HEK293T (cell line): ENCODE measurements at regions not wholly inside any gene's neighbourhood (a gene's known extent, or its start where the extent isn't known, plus 50 kb on each side); places are given as distances from the start of the nearest gene placed in this dataset.

Experiments used
- CTCF ChIA-PET: fragments of 350-600 bp; formaldehyde crosslinking; extraction: SDS; loops from one replicate; lab custom pipeline; 2021; ENCODE audit warnings: antibody characterized with exemption, inconsistent platforms; lab: Yijun Ruan, JAX
- POLR2A ChIA-PET: fragments of 350-600 bp; formaldehyde crosslinking; extraction: SDS; loops from one replicate; lab custom pipeline; 2020; ENCODE audit warnings: antibody characterized with exemption, inconsistent platforms; lab: Yijun Ruan, JAX
- DNase-seq: peaks from one replicate; pipeline ENCODE4 v3.0.0; 2012; ENCODE audit warnings: mixed read lengths; ENCODE audit errors: extremely low spot score
- ARNT ChIP-seq: fragments of 450-650 bp; IDR thresholded peaks from 2 replicates; pipeline ENCODE4 v1.6.1; 2017; ENCODE audit warnings: mild to moderate bottlenecking
- BHLHE40 ChIP-seq: fragments of 450-650 bp; IDR thresholded peaks from 2 replicates; pipeline ENCODE4 v1.6.1; 2016; ENCODE audit warnings: mild to moderate bottlenecking, moderate library complexity, borderline replicate concordance
- CTBP1 ChIP-seq: fragments of 450-650 bp; IDR thresholded peaks from 2 replicates; pipeline ENCODE4 v1.6.1; 2016; ENCODE audit warnings: borderline replicate concordance
- ELF4 ChIP-seq: fragments of 450-650 bp; IDR thresholded peaks from 2 replicates; pipeline ENCODE4 v1.6.1; 2017; ENCODE audit warnings: antibody characterized with exemption
- FOXA1 ChIP-seq: fragments of 450-650 bp; IDR thresholded peaks from 2 replicates; pipeline ENCODE4 v1.6.1; 2016; ENCODE audit warnings: mild to moderate bottlenecking
- FOXK2 ChIP-seq: fragments of 450-650 bp; IDR thresholded peaks from 2 replicates; pipeline ENCODE4 v1.6.1; 2016; ENCODE audit warnings: mild to moderate bottlenecking
- FOXM1 ChIP-seq: fragments of 450-650 bp; IDR thresholded peaks from 2 replicates; pipeline ENCODE4 v1.6.1; 2017; ENCODE audit warnings: mild to moderate bottlenecking, borderline replicate concordance
- HDGF ChIP-seq: fragments of 450-650 bp; IDR thresholded peaks from 2 replicates; pipeline ENCODE4 v1.6.1; 2017; ENCODE audit warnings: antibody characterized with exemption, borderline replicate concordance
- L3MBTL2 ChIP-seq: fragments of 450-650 bp; conservative IDR thresholded peaks from 2 replicates; pipeline ENCODE4 v1.6.1; 2016; ENCODE audit warnings: mild to moderate bottlenecking
- LEF1 ChIP-seq: fragments of 450-650 bp; IDR thresholded peaks from 2 replicates; pipeline ENCODE4 v1.6.1; 2017; ENCODE audit warnings: mild to moderate bottlenecking, borderline replicate concordance
- NFRKB ChIP-seq: fragments of 450-650 bp; IDR thresholded peaks from 2 replicates; pipeline ENCODE4 v1.6.1; 2016; ENCODE audit warnings: mild to moderate bottlenecking, moderate library complexity
- PKNOX1 ChIP-seq: fragments of 450-650 bp; IDR thresholded peaks from 2 replicates; pipeline ENCODE4 v1.6.1; 2016
- SP1 ChIP-seq: fragments of 450-650 bp; IDR thresholded peaks from 2 replicates; pipeline ENCODE4 v1.6.1; 2017
- SUZ12 ChIP-seq: fragments of 450-650 bp; IDR thresholded peaks from 2 replicates; pipeline ENCODE4 v1.6.1; 2016; ENCODE audit warnings: mild to moderate bottlenecking
- TARDBP ChIP-seq: fragments of 450-650 bp; IDR thresholded peaks from 2 replicates; pipeline ENCODE4 v1.6.1; 2016
- ZNF384 ChIP-seq: fragments of 450-650 bp; IDR thresholded peaks from 2 replicates; pipeline ENCODE4 v1.6.1; 2016

- CTCF ChIA-PET: no interaction called here
- DNase-seq: no peak
- POLR2A ChIA-PET: no interaction called here
- no peak for TF ChIP-seq PKNOX1
- no peak for TF ChIP-seq TARDBP
- TF ChIP-seq BHLHE40: no peak
- no peak for TF ChIP-seq ZNF384
- no peak for TF ChIP-seq CTBP1
- TF ChIP-seq SUZ12: no peak
- no peak for TF ChIP-seq NFRKB
Measured at GRCh38 chr11:69215216-69215615, 59.5 kb downstream of the SMIM38 start.

DNA sequence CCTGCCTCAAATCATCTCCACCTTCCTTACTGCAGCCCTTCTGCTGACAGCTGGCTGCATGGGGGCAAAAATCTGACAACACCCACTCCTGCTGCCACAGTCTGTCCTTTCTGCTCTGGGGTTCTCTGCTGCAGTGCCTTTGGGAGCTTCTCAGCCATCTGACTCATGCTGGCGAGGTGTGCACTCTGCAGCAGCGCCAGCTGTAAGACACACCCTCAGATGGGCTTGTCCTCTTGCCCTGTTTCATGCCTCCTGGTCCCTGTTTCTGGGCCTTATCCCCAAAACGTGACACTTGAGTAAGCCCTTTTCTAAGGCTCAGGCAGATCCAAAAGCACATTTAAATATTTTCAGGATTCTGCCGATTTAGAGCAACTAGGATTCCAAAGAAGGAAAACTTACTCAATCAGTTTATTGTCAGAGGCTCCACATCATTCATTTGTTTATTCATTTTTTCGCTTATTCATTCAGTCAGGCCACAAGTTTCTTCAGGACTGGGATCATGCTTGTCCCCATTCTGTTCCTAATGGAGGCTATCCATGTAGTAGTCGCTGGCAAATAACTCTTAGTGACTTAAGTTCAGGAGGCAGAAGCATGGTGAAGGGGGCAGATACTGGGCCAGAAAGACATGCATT is 60.2 kb downstream of the SMIM38 start:
- TF ChIP-seq L3MBTL2: no peak
- no peak for TF ChIP-seq ELF4
- TF ChIP-seq BHLHE40: no peak
- TF ChIP-seq FOXK2: no peak
- TF ChIP-seq TARDBP: no peak
- no peak for TF ChIP-seq SP1
- TF ChIP-seq CTBP1: no peak
- TF ChIP-seq ARNT: no peak
- TF ChIP-seq FOXM1: no peak
- no peak for TF ChIP-seq SUZ12
- TF ChIP-seq PKNOX1: no peak
- no peak for TF ChIP-seq ZNF384
- TF ChIP-seq FOXA1: no peak
- TF ChIP-seq NFRKB: no peak
- no peak for TF ChIP-seq LEF1
- TF ChIP-seq HDGF: no peak
- CTCF ChIA-PET: no interaction called here
- DNase-seq: no peak
- POLR2A ChIA-PET: no interaction called here

DNA sequence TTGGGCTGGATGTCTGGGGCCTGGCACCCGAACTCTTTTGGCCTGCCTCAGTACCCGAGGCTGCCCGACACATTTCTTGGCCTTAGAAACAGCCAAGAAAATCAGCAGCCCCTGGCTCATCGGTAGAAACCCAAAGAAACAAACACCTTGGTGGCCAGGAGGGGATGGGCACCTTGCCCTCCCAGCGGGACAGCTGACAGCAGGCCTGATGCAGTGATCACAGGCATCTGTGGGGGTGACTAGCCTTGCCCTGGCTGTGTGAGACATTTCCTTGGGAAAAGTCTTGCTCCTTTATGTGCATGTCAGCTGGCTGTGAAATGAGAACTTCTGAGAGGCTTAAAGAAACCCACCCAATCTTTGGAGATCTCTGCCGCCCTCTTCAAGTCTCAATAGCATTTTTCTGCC is 60.9 kb downstream of the SMIM38 start:
- ChIA-PET CTCF (no interaction called here), POLR2A (no interaction called here)
- TF ChIP-seq PKNOX1: no peak
- TF ChIP-seq CTBP1: no peak
- no peak for TF ChIP-seq TARDBP
- TF ChIP-seq ARNT: no peak
- TF ChIP-seq BHLHE40: no peak
- TF ChIP-seq FOXM1: no peak
- no peak for TF ChIP-seq FOXA1
- TF ChIP-seq FOXK2: no peak
- TF ChIP-seq ZNF384: no peak
- no peak for TF ChIP-seq L3MBTL2
- TF ChIP-seq HDGF: no peak
- no peak for TF ChIP-seq NFRKB
- no peak for DNase-seq

DNA sequence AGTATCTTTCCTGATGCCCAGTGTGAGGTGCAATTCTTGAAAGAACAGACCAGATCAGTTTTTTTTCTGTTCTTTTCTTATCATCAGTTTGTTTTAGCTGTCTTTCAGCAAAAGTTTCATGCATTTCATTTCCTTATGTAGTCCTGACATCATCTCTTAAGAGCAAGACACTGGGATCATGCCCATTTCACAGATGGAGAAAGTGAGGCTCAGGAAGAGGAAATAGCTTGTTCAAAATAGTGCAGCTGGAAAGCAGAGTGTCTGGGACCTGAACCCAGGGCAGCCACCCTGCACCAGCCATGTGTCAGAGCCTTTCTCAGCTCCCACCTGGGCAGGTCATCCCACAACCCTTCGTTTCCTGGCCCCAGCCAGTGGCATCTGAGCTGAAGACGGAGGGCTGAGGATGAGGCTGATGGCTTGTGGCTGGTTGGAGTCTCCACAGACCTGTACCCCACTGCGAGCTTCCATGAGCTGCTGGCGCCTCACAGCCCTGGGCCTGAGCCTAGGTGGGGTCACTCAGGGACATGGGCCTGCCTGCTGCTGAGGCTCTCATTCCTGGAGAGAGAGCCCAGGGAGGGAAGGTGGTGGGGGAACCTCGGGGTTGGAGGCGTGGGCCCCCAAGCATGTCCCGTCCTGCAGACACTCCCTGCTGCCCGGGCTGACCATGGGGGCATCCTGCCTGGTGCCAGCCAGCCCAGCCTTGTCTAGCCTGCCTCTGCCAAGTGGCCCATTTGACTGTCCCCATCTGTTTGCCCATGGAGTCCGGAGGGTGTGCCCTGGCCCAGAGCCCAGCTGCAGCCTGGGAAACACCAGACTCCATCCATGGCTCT is 61.8 kb downstream of the SMIM38 start:
- ChIA-PET CTCF (no interaction called here), POLR2A (no interaction called here)
- TF ChIP-seq BHLHE40 (no peak), FOXM1 (no peak), ELF4 (no peak), TARDBP (no peak), SP1 (no peak), SUZ12 (no peak), L3MBTL2 (no peak), ZNF384 (no peak), NFRKB (no peak), ARNT (no peak), FOXK2 (no peak), HDGF (no peak), LEF1 (no peak), FOXA1 (no peak), CTBP1 (no peak), PKNOX1 (no peak)
- DNase-seq: no peak

GRCh38 chr11:69218271-69218682 is 62.5 kb downstream of the SMIM38 start:
- DNase-seq: no peak
- ChIA-PET CTCF (no interaction called here), POLR2A (no interaction called here)
- TF ChIP-seq TARDBP (no peak), LEF1 (no peak), CTBP1 (no peak), FOXK2 (no peak)
